ENCODE measurements at regions not wholly inside any gene's neighbourhood (a gene's known extent, or its start where the extent isn't known, plus 50 kb on each side); places are given as distances from the start of the nearest gene placed in this dataset.

DNA sequence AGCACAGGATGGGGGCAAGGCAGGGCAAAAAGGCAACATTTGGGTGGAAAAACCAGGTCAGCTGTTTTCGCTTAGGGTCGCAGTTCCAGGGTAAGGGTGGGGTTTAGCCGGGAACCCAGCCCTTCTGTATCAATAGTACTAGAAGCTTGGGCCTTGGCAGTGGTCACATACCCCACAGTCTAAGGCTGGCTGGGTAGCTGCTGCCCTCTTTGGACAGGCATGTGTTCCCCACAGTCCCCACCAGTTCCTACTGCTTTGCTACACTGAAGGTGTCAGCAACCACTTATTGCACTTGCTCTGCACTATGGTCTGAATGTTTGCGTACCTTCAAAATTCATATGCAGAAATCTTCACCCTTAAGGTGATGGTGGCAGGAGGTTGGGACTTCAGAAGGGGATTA, 349.8 kb downstream of the LTN1 start:
- TF ChIP-seq, protein P1, sequence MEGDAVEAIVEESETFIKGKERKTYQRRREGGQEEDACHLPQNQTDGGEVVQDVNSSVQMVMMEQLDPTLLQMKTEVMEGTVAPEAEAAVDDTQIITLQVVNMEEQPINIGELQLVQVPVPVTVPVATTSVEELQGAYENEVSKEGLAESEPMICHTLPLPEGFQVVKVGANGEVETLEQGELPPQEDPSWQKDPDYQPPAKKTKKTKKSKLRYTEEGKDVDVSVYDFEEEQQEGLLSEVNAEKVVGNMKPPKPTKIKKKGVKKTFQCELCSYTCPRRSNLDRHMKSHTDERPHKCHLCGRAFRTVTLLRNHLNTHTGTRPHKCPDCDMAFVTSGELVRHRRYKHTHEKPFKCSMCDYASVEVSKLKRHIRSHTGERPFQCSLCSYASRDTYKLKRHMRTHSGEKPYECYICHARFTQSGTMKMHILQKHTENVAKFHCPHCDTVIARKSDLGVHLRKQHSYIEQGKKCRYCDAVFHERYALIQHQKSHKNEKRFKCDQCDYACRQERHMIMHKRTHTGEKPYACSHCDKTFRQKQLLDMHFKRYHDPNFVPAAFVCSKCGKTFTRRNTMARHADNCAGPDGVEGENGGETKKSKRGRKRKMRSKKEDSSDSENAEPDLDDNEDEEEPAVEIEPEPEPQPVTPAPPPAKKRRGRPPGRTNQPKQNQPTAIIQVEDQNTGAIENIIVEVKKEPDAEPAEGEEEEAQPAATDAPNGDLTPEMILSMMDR (IDR thresholded peaks at IDR 0.05): no peak
- TF ChIP-seq POLR2AphosphoS5 (IDR thresholded peaks at IDR 0.05) (no peak), POLR2A (IDR thresholded peaks at IDR 0.05) (no peak), EP300 (IDR thresholded peaks at IDR 0.05; ENCODE audit: low read depth) (no peak)

Measured in transverse colon (tissue), 4 donors.